ENCODE measurements at regions not wholly inside any gene's neighbourhood (a gene's known extent, or its start where the extent isn't known, plus 50 kb on each side); places are given as distances from the start of the nearest gene placed in this dataset.
"Not testable (repeated sequence)": the region's sequence is repeated elsewhere in the genome, so short reads cannot be mapped to it uniquely, and the experiment has no call there.

GRCh38 chr10:62496925-62497324 lies 122.8 kb downstream of the ZNF365 start:
- DNase-seq (ENCODE audit: low read depth): no peak

GRCh38 chr10:62498271-62498670 lies 124.1 kb downstream of the ZNF365 start:
- DNase-seq (ENCODE audit: low read depth): no peak

- not testable (repeated sequence) for DNase-seq (ENCODE audit: low read depth)
Measured at GRCh38 chr10:62500116-62500515, 125.9 kb downstream of the ZNF365 start.

GRCh38 chr10:62501547-62501946 lies 127.4 kb downstream of the ZNF365 start:
- no peak for DNase-seq (ENCODE audit: low read depth)

GRCh38 chr10:62502995-62503613 lies 128.9 kb downstream of the ZNF365 start:
- DNase-seq (ENCODE audit: low read depth): no peak

- DNase-seq (ENCODE audit: low read depth): no peak
Measured at GRCh38 chr10:62503872-62504271, 129.7 kb downstream of the ZNF365 start.

- DNase-seq (ENCODE audit: low read depth): no peak
Measured at GRCh38 chr10:62506371-62506770, 132.2 kb downstream of the ZNF365 start.

GRCh38 chr10:62511238-62511637 lies 137.1 kb downstream of the ZNF365 start:
- DNase-seq (ENCODE audit: low read depth): no peak

GRCh38 chr10:62511656-62512055 lies 137.5 kb downstream of the ZNF365 start:
- DNase-seq (ENCODE audit: low read depth): no peak

GRCh38 chr10:62512732-62513475 lies 138.7 kb downstream of the ZNF365 start:
- no peak for DNase-seq (ENCODE audit: low read depth)

- DNase-seq (ENCODE audit: low read depth): no peak
Measured at GRCh38 chr10:62514079-62514693, 140.0 kb downstream of the ZNF365 start.

GRCh38 chr10:62517252-62517651 lies 143.1 kb downstream of the ZNF365 start:
- no peak for DNase-seq (ENCODE audit: low read depth)

- DNase-seq (ENCODE audit: low read depth): no peak
Measured at GRCh38 chr10:62527019-62527827, 153.1 kb downstream of the ZNF365 start.

- DNase-seq (ENCODE audit: low read depth): no peak
Measured at GRCh38 chr10:62528441-62528840, 154.3 kb downstream of the ZNF365 start.

- DNase-seq (ENCODE audit: low read depth): no peak
Measured at GRCh38 chr10:62529396-62529795, 155.2 kb downstream of the ZNF365 start.

GRCh38 chr10:62534031-62534430 lies 159.9 kb downstream of the ZNF365 start:
- no peak for DNase-seq (ENCODE audit: low read depth)

GRCh38 chr10:62538606-62539005 lies 164.4 kb downstream of the ZNF365 start:
- no peak for DNase-seq (ENCODE audit: low read depth)

GRCh38 chr10:62540389-62540788 lies 166.2 kb downstream of the ZNF365 start:
- no peak for DNase-seq (ENCODE audit: low read depth)

GRCh38 chr10:62541811-62542210 lies 167.6 kb downstream of the ZNF365 start:
- no peak for DNase-seq (ENCODE audit: low read depth)

GRCh38 chr10:62543571-62544355 lies 169.6 kb downstream of the ZNF365 start:
- no peak for DNase-seq (ENCODE audit: low read depth)

GRCh38 chr10:62545160-62546066 lies 171.2 kb downstream of the ZNF365 start:
- DNase-seq (ENCODE audit: low read depth): no peak
